HG03442 (cell line): ENCODE measurements at regions not wholly inside any gene's neighbourhood (a gene's known extent, or its start where the extent isn't known, plus 50 kb on each side); places are given as distances from the start of the nearest gene placed in this dataset.
"Not testable (repeated sequence)": the region's sequence is repeated elsewhere in the genome, so short reads cannot be mapped to it uniquely, and the experiment has no call there.

Experiments
- ATAC-seq: cut with Tn5 transposase; IDR thresholded peaks from one replicate; pipeline ENCODE4 v1.9.1; 2021; ENCODE audit warnings: mild to moderate bottlenecking, moderate library complexity; ENCODE audit not compliant: unreplicated experiment

DNA sequence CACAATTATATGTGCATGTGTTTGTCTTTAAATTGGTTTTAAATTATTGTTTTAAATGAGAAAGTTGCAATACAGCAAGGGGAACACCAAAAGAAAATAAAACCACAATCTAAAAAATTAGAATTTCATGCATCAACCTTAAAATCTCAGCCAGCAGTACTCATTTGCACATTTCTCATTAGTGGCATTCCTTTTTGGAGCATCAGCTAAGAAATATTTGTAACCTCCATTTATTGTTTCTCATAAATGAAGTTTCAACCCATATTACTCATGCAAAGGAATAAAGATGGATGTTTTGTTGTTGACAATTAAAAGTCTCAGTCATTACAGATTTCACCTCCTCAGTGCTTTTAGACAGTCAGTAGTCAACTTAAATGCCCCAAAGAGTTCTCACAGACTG lies 160.1 kb downstream of the TBX15 start:
- ATAC-seq: no peak

DNA sequence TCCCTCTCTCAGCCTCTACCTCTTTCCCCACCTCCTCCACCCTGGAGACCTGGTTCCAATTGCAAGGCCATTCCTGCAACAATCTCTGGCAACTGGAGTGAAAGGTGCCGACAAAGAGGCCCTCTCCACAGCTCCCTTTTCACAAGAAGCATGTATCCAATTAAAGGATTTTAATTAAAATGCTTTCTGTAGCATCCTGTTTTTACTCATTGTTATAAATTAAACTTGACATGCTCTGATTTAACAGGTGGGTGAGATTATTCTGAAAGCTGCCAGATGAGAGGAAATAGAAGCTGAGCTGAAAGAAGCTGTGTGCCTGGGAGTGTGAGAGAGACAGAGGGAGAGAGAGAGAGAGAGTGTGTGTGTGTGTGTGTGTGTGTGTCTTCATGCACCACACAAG lies 160.5 kb downstream of the TBX15 start:
- no peak for ATAC-seq

DNA sequence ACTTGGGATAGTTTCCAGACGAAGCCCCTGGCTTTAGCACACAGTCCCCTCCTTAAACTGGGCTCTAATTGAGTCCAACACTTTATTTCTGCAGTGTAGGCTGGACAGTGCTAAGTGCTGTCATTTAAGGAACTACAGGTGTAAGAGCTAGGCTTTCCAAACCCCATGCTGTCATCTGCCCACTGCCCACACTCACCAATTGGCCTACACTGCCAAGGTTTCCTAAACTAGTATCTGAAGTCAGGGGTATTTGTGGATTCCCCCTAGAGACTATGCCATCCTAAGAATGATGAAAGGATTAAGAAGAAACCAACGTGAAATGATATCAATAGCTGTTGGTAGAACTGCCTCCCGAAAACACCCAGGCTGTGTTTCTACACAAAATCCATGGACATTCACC lies 160.9 kb downstream of the TBX15 start:
- ATAC-seq: no peak

DNA sequence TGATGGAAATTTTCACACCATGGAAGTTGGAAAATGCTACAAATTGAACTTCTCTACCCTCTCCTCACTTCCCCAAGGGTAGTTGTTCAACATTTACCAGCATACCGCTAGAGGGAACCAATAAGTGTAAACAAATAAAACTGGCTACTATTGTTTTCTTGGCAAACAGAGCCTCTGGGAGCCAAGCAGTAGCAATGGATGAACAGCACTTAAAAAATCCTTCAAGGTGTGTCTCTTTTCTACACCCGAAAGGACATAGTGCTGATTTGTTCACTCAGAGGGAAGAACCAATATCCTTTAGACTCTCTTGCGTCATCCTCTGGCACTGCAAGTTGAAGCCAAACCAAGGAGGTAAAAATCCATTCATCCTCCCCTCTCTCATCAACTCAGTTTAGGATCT lies 161.5 kb downstream of the TBX15 start:
- ATAC-seq: no peak

DNA sequence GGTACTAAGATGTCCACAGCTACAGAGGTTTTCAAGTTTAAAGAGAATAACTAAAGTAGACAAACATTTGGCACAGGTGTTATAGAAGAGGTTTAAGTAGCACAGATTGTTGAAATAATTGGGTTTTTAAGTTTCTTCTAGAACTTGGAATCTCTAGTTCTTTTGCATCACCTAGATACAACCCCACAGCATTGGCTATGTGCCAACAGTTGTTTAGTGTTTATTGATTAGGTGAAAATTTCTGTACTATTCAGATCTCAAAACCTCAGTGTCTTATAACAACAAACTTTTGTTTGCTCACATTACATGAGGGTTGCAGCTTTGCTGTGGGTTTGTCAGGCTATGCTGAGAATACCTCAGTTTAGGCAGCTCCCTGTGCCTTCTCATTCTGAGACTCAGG lies 162.5 kb downstream of the TBX15 start:
- no peak for ATAC-seq

DNA sequence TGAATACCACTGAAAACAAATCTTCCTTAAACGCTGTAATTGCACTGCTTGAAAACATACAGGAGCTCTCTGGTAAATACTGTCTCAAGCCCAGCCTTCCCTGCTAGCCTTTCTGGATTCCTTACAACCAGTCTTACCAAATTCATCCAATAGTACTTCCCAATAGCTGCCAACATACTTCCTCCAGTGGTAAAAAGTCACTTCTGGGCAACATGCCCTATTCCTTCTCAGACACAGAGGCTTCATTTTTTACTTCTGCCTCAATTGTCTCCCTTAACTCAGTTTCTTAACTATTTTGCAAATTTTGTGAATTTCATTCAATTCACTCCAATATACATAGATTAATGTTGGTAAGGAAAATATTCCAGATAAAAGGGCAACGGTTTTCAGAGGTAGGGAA lies 166.3 kb downstream of the TBX15 start:
- no peak for ATAC-seq

DNA sequence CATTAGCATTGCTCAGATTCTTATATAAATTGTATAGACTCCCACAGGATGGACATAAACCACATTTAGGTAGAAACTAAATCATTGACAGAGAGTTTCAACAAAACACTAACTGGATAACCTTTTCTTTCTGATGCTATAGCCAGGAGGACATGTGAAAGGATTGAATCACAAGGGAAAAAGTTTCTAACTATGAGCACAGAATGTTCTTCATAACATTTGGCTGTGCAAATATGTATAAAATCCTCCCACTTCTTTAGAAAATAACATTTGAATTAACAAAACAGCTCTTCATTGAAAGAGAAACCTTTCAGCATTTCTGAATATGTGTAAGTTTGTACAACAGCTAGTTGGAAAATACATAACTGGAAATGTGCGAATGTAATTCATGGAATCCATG lies 167.3 kb downstream of the TBX15 start:
- ATAC-seq: no peak

DNA sequence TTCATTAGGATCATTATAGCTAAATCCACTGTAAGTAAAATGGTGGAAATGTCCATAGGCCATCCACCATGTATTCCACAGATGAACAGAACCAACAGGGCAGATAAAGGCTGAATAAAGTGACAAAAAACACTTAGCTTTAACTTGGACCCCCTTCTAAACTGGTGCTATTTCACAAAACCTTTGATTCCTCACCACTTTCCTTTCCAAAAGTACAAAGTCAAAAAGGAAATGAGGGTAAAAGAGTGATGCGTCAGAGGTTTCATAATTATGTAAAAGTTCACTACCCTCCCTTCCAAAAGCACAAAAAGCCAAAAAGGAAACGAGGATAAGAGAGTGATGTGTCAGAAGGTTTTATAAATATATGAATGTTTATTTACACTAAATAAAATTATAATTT lies 172.2 kb downstream of the TBX15 start:
- no peak for ATAC-seq

DNA sequence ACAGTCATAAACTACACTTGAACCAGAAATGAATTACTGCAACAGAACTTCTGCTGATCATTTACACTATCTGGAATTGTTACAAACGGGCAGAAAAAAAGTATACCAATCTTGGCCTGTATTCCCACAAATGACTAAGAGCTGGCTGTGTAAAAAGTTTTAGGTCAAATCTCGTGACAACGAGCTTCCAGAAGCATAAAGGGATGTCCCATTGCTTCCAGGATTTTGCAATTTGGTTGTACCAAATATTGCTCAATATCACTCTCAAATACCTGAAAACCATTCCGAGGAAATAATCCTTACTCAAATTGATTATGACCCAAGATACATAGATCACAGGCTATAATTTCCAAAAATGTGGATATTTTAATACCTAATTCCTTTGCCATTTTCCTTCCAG lies 175.6 kb downstream of the TBX15 start:
- ATAC-seq: no peak

DNA sequence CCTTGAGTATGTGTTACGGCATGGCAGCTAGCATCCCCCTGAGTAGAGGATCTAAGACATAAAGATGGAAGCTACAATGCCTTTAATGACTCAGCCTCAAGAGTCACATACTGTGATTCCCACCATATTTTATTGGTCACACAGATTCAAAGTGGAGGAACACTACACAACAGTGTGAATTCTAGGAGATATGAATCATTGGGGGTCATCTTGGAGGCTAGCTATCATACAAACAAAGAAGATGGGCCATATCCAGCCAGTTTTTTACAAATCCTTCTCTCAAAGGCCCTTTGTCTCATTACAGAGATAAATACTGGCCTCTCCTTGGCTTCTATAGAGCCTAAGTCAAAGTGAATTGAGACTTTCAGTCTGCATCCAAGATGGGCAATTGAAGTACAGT lies 177.0 kb downstream of the TBX15 start:
- ATAC-seq: no peak

DNA sequence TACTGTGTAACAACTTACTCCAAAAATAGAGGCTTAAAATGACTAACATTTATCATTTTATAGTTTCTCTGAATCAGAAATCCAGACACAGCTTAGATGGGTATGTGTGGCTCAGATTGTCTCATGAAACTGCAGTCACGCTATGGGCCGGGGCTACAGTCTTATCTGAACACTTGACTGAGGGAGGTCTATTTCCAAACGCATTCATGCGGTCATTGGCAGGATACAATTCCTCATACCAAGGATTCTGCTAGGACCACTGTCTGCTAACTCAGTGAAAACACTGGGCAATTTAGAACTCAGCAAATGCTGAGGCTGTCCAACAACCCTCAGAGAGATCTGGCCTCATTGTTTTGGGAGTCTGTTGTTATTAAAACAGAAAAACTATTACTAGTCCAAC lies 178.6 kb downstream of the TBX15 start:
- ATAC-seq: no peak

DNA sequence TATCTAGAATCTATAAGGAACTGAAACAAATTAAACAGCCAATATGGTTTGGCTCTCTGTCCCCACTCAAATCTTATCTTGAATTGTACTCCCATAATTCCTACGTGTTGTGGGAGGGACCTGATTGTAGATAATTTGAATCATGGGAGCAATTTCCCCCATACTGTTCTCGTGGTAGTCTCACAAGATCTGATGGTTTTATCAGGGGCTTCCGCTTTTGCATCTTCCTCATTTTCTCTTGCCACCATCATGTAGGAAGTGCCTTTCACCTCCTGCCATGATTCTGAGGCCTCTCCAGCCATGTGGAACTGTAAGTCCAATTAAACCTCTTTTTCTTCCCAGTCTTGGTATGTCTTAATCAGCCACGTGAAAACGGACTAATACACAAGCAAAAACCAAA lies 185.0 kb downstream of the TBX15 start:
- ATAC-seq: not testable (repeated sequence)

DNA sequence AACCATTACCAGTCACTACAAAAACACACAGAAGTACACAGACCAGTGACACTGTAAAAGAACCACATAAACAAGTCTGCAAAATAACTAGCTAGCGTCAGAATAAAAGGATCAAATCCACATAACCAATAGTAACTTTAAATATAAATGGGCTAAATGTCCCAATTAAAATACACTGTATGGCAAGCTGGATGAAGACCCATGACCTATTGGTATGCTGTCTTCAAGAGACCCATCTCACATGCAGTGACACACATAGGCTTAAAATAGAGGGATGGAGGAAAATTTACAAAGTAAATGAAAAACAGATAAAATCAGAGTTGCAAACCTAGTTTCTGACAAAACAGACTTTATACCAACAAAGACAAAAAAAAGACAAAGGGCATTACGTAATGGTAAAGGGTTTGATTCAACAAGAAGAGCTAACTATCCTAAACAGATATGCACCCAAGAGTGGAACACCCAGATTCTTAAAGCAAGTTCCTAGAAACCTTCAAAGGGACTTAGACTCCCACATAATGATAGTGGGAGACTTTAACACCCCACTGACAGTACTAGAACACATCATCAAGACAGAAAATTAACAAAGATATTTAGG lies 196.9 kb downstream of the TBX15 start:
- ATAC-seq: no peak

DNA sequence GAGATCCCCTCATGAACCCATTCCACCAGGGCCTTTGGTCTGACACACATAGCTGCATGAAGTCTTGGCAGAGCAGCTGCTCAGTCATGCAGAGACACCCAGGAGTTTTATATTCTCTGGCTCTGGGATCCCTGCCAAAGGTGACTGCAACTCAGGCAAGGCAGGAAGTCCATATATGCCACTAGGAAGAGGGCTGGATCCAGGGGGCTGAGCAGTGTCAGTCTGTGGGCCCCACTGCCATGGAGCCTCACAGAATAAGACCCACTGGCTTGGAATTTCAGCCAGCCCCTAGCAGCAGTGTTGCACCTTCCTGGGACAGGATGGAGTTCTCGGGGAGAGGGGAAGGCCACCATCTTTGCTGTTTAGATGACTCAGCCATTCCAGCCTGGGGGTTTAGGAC lies 199.7 kb downstream of the TBX15 start:
- ATAC-seq: no peak

DNA sequence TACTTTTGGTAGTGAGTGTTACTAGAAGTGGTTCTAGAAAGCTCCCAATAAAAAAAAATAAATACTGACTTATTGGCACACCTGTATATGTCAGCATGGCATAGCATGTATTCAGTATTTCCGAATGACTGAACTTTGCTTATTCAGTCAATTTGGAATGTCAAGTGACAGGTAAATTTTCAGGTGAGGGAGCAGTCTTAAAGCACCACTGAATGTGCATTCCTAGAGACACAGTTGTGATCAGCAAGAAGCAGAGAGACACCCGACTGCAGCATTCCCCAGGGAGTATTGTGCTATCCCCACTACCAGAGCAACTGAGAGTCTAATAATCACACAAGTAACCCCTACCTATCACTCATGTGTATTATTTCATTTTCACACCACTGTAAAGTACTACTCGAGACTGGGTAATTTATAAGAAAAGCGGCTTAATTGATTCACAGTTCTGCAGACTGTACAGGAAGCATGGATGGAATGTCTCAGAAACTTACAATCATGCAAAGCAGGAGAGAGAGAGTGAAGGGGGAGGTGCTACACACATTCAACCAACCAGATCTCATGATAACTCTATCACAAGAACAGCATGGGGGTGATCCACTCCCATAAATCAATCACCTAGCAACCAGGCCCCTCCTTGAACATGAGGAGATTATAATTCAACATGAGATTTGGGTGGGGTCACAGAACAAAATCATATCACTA lies 201.5 kb downstream of the TBX15 start:
- ATAC-seq: no peak

DNA sequence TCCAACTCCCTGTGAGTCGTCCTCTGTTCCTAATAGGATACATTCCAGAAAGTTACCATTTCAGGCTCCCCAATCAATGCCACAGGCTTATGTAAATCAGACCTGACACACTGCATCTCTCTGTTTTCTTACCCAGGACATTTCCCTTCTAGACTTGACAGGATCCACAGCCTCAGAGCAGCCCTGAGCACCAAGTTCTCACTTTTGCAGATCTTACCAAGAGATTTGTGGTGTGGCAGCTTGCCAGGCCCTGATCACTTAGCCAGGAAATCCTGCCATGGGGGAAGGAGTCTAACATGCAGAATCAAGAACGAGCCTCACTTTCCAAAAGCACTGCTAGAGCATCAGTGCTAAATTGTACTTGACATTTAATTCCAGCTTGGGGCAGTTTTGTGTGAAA lies 202.9 kb downstream of the TBX15 start:
- no peak for ATAC-seq

DNA sequence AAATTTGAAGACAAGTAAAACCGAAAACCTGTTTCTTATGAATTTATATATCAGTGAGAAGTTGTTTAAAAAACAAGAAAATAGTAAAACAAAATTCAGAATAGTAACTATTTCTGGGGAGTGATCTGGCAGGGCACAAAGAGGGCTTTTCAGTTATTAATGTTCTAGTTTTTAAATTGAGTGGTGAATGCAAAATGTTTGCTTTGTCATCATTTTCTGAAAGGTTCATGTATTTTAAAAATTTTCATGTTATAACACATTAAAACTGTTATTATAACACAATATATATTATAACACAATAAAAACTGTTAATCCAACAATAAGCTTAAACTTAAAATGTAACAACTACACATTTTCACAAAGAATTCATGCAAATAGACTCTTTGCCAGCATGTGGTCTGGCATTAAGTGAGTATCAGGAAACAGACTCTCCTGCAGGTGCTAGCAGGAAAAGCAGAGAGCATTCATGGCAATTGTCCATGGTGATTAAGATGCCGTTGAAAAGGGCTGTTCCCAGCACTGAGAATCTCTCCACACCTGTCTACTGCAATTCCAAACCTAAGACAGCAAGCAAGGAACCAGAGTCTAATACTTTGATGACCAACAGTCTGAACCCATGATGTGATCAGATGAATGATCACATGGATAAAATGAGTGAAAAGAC lies 204.9 kb downstream of the TBX15 start:
- no peak for ATAC-seq

DNA sequence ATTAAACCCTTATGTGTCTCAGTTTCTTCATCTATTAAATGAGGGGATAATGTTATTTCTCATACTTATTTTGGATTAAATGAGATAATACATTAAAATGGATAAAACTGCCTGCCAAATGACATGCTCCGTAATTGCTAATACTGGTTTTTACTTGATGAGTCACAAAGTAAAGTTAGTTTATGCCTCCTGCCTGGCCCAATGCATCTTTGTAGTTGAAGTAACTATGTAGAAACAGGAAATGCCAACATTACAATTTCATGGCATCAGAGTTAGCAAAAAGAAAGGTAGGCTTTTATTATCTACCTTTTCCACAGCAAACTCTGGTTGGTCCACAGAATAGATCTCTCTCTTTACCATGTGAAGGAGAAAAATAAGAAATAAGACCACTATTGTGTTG lies 214.5 kb downstream of the TBX15 start:
- no peak for ATAC-seq

DNA sequence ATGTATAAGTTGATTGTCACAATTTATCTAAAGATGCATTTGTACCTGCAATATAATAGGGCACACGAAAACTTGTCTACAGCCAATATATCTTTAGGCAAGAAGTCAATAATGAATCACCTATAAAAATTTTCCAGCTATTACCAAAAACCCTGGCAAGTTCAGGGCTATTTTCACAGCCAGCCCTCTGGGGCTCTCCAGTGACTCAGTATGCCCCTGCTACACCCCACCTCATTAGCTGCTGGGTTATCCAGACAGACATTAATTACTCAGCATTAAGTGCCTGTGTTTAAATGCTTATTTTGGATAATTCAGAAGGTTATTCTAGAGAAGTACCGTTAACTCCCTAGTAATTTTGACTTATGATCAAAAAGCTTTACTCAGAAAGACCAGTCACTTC lies 220.2 kb downstream of the TBX15 start:
- ATAC-seq: no peak

DNA sequence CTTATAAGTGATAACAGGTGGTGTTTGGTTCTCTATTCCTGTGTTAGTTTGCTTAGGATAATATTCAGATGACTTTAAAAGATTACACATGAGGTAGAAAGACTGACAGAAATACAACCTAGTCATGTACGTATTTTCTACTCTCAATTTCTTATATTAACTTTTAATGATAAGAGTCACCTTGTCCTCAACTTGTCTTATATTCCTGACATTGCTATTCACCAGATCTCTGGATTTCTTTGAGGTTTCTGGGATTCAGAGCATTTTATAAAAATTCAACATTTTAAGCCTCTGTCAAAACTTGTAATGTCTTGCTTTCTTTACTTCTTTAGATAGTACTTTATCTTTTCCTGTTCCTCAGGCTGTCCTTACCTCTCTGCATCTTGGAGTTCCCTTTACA lies 234.2 kb downstream of the TBX15 start:
- ATAC-seq: no peak

DNA sequence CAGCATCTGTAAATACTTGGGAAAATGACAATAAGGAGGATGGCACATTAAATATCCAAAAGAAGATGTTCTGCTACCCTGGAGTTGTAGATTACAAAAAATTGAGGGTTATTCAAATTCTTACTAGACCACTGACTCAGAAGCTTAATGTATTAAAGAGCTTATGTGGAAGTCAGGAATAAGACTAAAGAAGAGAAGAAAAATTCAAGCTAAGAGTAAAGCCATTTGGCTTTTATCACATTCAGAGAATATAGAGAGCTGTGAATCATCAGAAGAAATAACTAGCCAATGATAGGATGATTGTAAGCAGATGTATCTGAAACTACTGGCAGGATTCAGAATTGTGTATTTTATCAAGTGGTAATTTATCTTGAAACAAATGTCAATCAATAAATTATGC lies 237.0 kb downstream of the TBX15 start:
- no peak for ATAC-seq

DNA sequence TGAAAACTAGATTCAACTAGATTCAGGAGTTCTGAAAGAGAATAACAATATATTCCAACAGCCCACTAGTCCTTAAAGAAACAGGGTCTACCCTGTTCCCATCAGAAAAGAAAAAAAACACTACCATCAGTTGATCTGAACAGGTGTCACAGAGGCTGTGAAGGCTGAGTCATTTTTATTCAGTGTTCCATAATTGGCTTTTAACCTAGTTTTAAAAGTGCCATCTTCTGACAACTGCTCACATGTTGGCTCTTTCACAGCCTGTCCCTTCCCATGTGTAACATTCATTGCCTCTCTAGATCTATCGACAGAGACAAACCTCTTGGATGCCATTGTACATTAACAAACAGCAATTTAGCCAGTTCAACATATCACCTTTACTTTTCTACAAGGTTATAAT lies 243.7 kb downstream of the TBX15 start:
- ATAC-seq: no peak

DNA sequence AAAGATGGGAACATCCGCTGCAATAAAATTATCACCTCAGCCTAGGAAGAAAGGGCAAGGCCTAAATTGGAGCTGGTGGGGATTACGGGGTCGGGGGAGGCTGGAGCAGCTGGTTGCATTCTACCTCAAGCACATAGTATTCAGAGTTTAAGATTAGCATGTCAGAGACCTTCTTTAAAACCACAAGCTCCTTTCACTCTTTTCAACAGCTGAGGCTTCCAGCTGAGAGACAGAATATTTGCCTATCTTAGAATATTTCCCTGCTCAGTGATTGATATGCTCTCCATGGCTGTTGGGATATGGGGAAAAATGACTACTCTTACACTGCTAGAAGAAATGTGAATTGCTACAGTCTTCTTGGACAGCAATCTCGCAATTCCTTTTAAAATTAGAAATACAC lies 248.6 kb downstream of the TBX15 start:
- ATAC-seq: no peak
